Endothelial cell of umbilical vein (primary cell): ENCODE measurements at regions not wholly inside any gene's neighbourhood (a gene's known extent, or its start where the extent isn't known, plus 50 kb on each side); places are given as distances from the start of the nearest gene placed in this dataset.

ENCODE experiments used
- BruUV-seq: library from RNA; stranded (reverse); fragments of 400-500 nt; replicated peaks from 2 replicates; lab custom pipeline; 2021; lab: Mats Ljungman, UMichigan
- CTCF ChIA-PET: fragments of 300-600, 350-600 bp; sonication (Branson Sonifier 250); formaldehyde crosslinking; loops from one replicate; lab custom pipeline; 2021; ENCODE audit warnings: antibody characterized with exemption, inconsistent platforms; lab: Charles Lee
- POLR2A ChIA-PET: fragments of 300-600, 350-600 bp; sonication (Branson Sonifier 250); formaldehyde crosslinking; loops from one replicate; lab custom pipeline; 2021; ENCODE audit warnings: antibody characterized with exemption, inconsistent platforms; lab: Charles Lee
- DNase-seq: peaks from one replicate; pipeline ENCODE4 v3.0.0-alpha.2; 2011; ENCODE audit warnings: low read depth, low spot score
- FAIRE-seq: peaks from 2 replicates; lab custom pipeline; 2011; peaks lifted over from hg19 to GRCh38; lab: Jason Lieb, UNC
- H2AFZ ChIP-seq: 2 replicates; pipeline ENCODE4 v1.6.0; 2012; ENCODE audit warnings: low read depth, low read length, control low read depth, inconsistent platforms
- H3K27ac ChIP-seq: 2 replicates; pipeline ENCODE4 v1.5.1; 2011; ENCODE audit warnings: low read depth, mild to moderate bottlenecking, control low read depth, low read length, moderate library complexity; ENCODE audit not compliant: insufficient read depth
- H3K27me3 ChIP-seq, 2 experiments: 2 replicates each; pipeline versions ENCODE4 v1.6.0 to v1.6.1; 2011; ENCODE audit warnings: low read length in 2 of 2, mixed read lengths in 1 of 2; ENCODE audit not compliant: control insufficient read depth in 2 of 2, insufficient read depth in 2 of 2
- H3K36me3 ChIP-seq, 2 experiments: 2 replicates in 1 of 2; 3 replicates in 1 of 2; pipeline ENCODE4 v1.5.1; 2011; ENCODE audit warnings: low read length in 2 of 2, mild to moderate bottlenecking in 1 of 2, moderate library complexity in 1 of 2; ENCODE audit not compliant: control insufficient read depth in 2 of 2, insufficient read depth in 2 of 2; ENCODE audit errors: extremely low read depth in 1 of 2
- H3K4me1 ChIP-seq: 3 replicates; pipeline ENCODE4 v1.5.1; 2011; ENCODE audit warnings: mild to moderate bottlenecking, low read length; ENCODE audit not compliant: control insufficient read depth, insufficient read depth; ENCODE audit errors: extremely low read depth
- H3K4me2 ChIP-seq: 2 replicates; pipeline ENCODE4 v1.6.1; 2011; ENCODE audit warnings: low read length, control low read depth, mixed read lengths; ENCODE audit not compliant: insufficient read depth
- H3K4me3 ChIP-seq, 3 experiments: fragments of 200-600 bp in 1 of 3; sonication (generic), shearing (Covaris generic) in 1 of 3; replicated peaks in 1 of 3; 2 replicates each; pipeline ENCODE4 v1.5.1; 2011 to 2016; ENCODE audit warnings: control low read depth in 3 of 3, low read length in 3 of 3, mild to moderate bottlenecking in 2 of 3, inconsistent platforms in 1 of 3, low read depth in 1 of 3, moderate library complexity in 1 of 3; ENCODE audit not compliant: insufficient read depth in 1 of 3
- H3K79me2 ChIP-seq: 2 replicates; pipeline ENCODE4 v1.6.0; 2012; ENCODE audit warnings: low read length, inconsistent platforms; ENCODE audit not compliant: control insufficient read depth, insufficient read depth
- H3K9ac ChIP-seq: replicated peaks from 2 replicates; pipeline ENCODE3; 2011; ENCODE audit warnings: low read length, control low read depth; ENCODE audit not compliant: insufficient read depth; ENCODE audit errors: extremely low read depth
- H3K9me1 ChIP-seq: replicated peaks from 3 replicates; pipeline ENCODE4 v1.6.0; 2011; ENCODE audit warnings: mild to moderate bottlenecking, low read length; ENCODE audit not compliant: control insufficient read depth, insufficient read depth; ENCODE audit errors: extremely low read depth
- H3K9me3 ChIP-seq: replicated peaks from 2 replicates; pipeline ENCODE4 v1.5.1; 2012; ENCODE audit warnings: low read length, inconsistent platforms; ENCODE audit not compliant: control insufficient read depth, insufficient read depth
- H4K20me1 ChIP-seq: replicated peaks from 2 replicates; pipeline ENCODE3; 2011; ENCODE audit warnings: mild to moderate bottlenecking, low read length; ENCODE audit not compliant: control insufficient read depth, insufficient read depth; ENCODE audit errors: extremely low read depth
- EZH2 ChIP-seq: IDR thresholded peaks from 2 replicates; pipeline ENCODE4 v1.6.1; 2012; ENCODE audit warnings: borderline replicate concordance, low read depth, mild to moderate bottlenecking, moderate library complexity, low read length, inconsistent platforms; ENCODE audit not compliant: severe bottlenecking
- FOS ChIP-seq: IDR thresholded peaks from 2 replicates; pipeline ENCODE4 v1.6.1; 2011; ENCODE audit warnings: mild to moderate bottlenecking, low read length, moderate library complexity, borderline replicate concordance; ENCODE audit not compliant: insufficient read depth
- GATA2 ChIP-seq: IDR thresholded peaks from 2 replicates; pipeline ENCODE4 v1.7.0; 2011; ENCODE audit warnings: low read depth, mild to moderate bottlenecking, moderate library complexity, mixed read lengths, low read length; ENCODE audit not compliant: insufficient read length, insufficient read depth
- JUN ChIP-seq: IDR thresholded peaks from 2 replicates; pipeline ENCODE4 v1.6.1; 2011; ENCODE audit warnings: borderline replicate concordance, low read depth; ENCODE audit not compliant: insufficient read length, insufficient read depth
- MYC ChIP-seq: IDR thresholded peaks from one replicate; pipeline ENCODE4 v1.6.1; 2011; ENCODE audit warnings: mild to moderate bottlenecking, low read depth, low read length
- POLR2A ChIP-seq: IDR thresholded peaks from 2 replicates; pipeline ENCODE4 v1.6.1; 2012; ENCODE audit warnings: low read depth, mild to moderate bottlenecking, control low read depth, low read length
- POLR2AphosphoS5 ChIP-seq: IDR thresholded peaks from 2 replicates; pipeline ENCODE4 v1.6.1; 2012; ENCODE audit warnings: low read depth, mild to moderate bottlenecking, control low read depth, low read length, moderate library complexity; ENCODE audit not compliant: insufficient read depth
- dilution Hi-C: fragments of 300-500 bp; cut with MboI; formaldehyde crosslinking; loops from one replicate; pipeline ENCODE4 v1.15.0; 2019; ENCODE audit warnings: low sequenced_read_pairs; ENCODE audit not compliant: extremely low pct_ligation_motif_present
- intact Hi-C: fragments of 100-400 bp; cut with micrococcal nuclease; formaldehyde crosslinking; loops from one replicate; pipeline ENCODE4 v1.10.0; 2022
- TF ChIP-seq, protein P1 (sequence below), 2 donors: IDR thresholded peaks; 1 replicate in 1 of 2; 2 replicates in 1 of 2; pipeline ENCODE4 v1.5.1; 2011; ENCODE audit warnings: low read length in 2 of 2, mild to moderate bottlenecking in 2 of 2, moderate library complexity in 2 of 2, control low read depth in 1 of 2, inconsistent platforms in 1 of 2, low read depth in 1 of 2; ENCODE audit not compliant: insufficient read depth in 1 of 2; ENCODE audit errors: extremely low read depth in 1 of 2
- TF ChIP-seq, protein P2 (sequence below): IDR thresholded peaks from 2 replicates; pipeline ENCODE4 v1.6.1; 2011; ENCODE audit not compliant: insufficient read depth, insufficient read length

GRCh38 chrX:9368262-9368661, 96.6 kb upstream of the TBL1X start:
- no peak for FAIRE-seq
- POLR2A ChIA-PET, result no interaction called here
- intact Hi-C loops, result no loop called here

More at GRCh38 chrX:9368262-9368661, 96.6 kb upstream of the TBL1X start:
- Histone ChIP-seq H2AFZ (no peak overlapping the region), H3K9me1 (no peaks in the 10 kb centered on the region), H3K36me3 (no peaks in the 10 kb centered on the region), H3K4me3 (no peak overlapping the region), H3K9ac (no peak overlapping the region), H3K9me3 (no peaks in the 10 kb centered on the region), H3K4me1 (no peaks in the 10 kb centered on the region), H3K27ac (no peak overlapping the region), H4K20me1 (no peaks in the 10 kb centered on the region), H3K4me2 (no peak overlapping the region), H3K79me2 (no peaks in the 10 kb centered on the region), H3K27me3 (peaks cover 0 to 4% of the 10 kb centered on the region in 2 experiments)
- TF ChIP-seq FOS (no peak), JUN (no peak), MYC (no peak), POLR2A (no peak), POLR2AphosphoS5 (no peak), GATA2 (no peak), EZH2 (no peak)
- TF ChIP-seq, protein P1, sequence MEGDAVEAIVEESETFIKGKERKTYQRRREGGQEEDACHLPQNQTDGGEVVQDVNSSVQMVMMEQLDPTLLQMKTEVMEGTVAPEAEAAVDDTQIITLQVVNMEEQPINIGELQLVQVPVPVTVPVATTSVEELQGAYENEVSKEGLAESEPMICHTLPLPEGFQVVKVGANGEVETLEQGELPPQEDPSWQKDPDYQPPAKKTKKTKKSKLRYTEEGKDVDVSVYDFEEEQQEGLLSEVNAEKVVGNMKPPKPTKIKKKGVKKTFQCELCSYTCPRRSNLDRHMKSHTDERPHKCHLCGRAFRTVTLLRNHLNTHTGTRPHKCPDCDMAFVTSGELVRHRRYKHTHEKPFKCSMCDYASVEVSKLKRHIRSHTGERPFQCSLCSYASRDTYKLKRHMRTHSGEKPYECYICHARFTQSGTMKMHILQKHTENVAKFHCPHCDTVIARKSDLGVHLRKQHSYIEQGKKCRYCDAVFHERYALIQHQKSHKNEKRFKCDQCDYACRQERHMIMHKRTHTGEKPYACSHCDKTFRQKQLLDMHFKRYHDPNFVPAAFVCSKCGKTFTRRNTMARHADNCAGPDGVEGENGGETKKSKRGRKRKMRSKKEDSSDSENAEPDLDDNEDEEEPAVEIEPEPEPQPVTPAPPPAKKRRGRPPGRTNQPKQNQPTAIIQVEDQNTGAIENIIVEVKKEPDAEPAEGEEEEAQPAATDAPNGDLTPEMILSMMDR (IDR thresholded peaks at IDR 0.05; ENCODE audit: extremely low read depth in 1 of 2, insufficient read depth in 1 of 2, low read depth in 1 of 2, low read length in 2 of 2), result no peak
- TF ChIP-seq, protein P2, sequence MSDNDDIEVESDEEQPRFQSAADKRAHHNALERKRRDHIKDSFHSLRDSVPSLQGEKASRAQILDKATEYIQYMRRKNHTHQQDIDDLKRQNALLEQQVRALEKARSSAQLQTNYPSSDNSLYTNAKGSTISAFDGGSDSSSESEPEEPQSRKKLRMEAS, result no peak
- no TSS peak for BruUV-seq
- DNase-seq, result no peak
- CTCF ChIA-PET, result no interaction called here
- dilution Hi-C loops, result no loop called here
